Stimulated activated naive CD8-positive, alpha-beta T cell treated with anti-CD3 and anti-CD28 coated beads, Interleukin-15, Interleukin-2, amounts not matched to agents 100 U/mL and 50 U/mL, for 24 hours (primary cell): ENCODE measurements at regions not wholly inside any gene's neighbourhood (a gene's known extent, or its start where the extent isn't known, plus 50 kb on each side); places are given as distances from the start of the nearest gene placed in this dataset.

ENCODE experiments used
- ATAC-seq: fragments of 150-1000 bp; cut with Tn5 transposase; one replicate; pipeline ENCODE4 v1.10.0; 2021
- DNase-seq: peaks from one replicate; pipeline ENCODE4 v3.0.0; 2021

- no peak for ATAC-seq
- DNase-seq: no peak
These were observed 276.6 kb downstream of the RNF152 start for GRCh38 chr18:61616111-61616610.

- DNase-seq: no peak
These were observed 279.3 kb downstream of the CDH20 start for GRCh38 chr18:61612517-61612916.

GRCh38 chr18:61609131-61609530 lies 275.9 kb downstream of the CDH20 start:
- ATAC-seq (no peak), DNase-seq (no peak)

More at GRCh38 chr18:61612517-61612916, 279.3 kb downstream of the CDH20 start:
- no peak for ATAC-seq

DNA sequence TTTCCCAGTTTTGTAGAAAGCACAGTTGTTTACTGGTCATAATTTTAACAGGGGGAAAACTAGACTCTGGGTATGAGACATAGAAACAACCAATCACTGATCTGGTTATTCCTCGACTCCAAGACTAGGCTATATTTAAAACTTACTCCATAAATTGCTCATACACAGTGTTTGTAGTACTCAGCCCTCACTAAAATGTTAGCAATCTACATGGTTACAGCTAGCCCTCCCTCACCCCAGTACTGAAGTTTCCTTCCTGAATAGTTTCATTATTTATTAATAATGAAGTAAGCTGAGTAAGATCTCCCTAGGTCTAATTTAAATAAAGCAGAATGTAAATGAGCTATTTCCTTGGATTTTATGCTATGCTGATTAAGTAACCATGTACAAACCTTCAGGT lies 275.1 kb downstream of the CDH20 start:
- DNase-seq (no peak), ATAC-seq (no peak)

GRCh38 chr18:61607867-61608266 lies 274.6 kb downstream of the CDH20 start:
- ATAC-seq: no peak
- DNase-seq: no peak

DNA sequence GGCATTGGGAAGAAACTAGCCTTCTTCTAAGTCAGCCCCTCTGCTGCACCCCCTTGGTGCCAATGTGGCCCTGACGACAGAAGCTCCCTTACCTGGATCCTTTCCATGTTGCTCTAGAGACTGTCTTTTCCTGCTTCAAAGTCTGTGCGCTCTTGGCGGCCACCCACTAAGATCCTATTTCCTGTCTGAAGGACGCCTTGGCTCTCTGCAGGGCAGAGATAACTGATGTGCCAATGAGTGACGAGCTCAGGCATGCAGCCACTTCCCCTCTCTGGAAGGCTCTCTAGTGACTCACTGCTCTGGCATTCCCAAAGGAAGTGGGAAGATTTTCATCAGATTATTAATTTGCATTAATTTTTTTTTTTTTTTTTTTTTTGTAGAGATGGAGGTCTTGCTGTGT lies 273.5 kb downstream of the CDH20 start:
- ATAC-seq (no peak), DNase-seq (no peak)

- DNase-seq (no peak), ATAC-seq (no peak)
These were observed 272.9 kb downstream of the CDH20 start for GRCh38 chr18:61606068-61606660.

GRCh38 chr18:61605376-61606067 lies 272.3 kb downstream of the CDH20 start:
- DNase-seq (no peak), ATAC-seq (no peak)
